GM23248 (cell line): ENCODE measurements at regions not wholly inside any gene's neighbourhood (a gene's known extent, or its start where the extent isn't known, plus 50 kb on each side); places are given as distances from the start of the nearest gene placed in this dataset.

Source experiments
- DNase-seq: peaks from one replicate; pipeline ENCODE4 v3.0.0-alpha.2; 2015
- H2AFZ ChIP-seq: fragments of 200-600 bp; sonication (generic); 2 replicates; pipeline ENCODE4 v1.6.1; 2016; ENCODE audit warnings: antibody characterized with exemption
- H3F3A ChIP-seq: fragments of 200-600 bp; sonication (generic); 2 replicates; pipeline ENCODE4 v1.6.1; 2016; ENCODE audit warnings: mild to moderate bottlenecking, antibody characterized with exemption, mixed run types; ENCODE audit not compliant: insufficient read depth
- H3K27ac ChIP-seq: fragments of 200-600 bp; sonication (generic); 2 replicates; pipeline ENCODE4 v1.5.1; 2016; ENCODE audit warnings: mild to moderate bottlenecking
- H3K27me3 ChIP-seq: fragments of 200-600 bp; sonication (generic); replicated peaks from 2 replicates; pipeline ENCODE4 v1.6.1; 2016; ENCODE audit warnings: mild to moderate bottlenecking; ENCODE audit not compliant: insufficient read depth
- H3K36me3 ChIP-seq: fragments of 200-600 bp; sonication (generic); 2 replicates; pipeline ENCODE4 v1.6.1; 2016; ENCODE audit warnings: low read depth, mild to moderate bottlenecking
- H3K4me1 ChIP-seq: fragments of 200-600 bp; sonication (generic); 2 replicates; pipeline ENCODE4 v1.6.1; 2016; ENCODE audit warnings: mild to moderate bottlenecking; ENCODE audit not compliant: insufficient read depth
- H3K4me2 ChIP-seq: fragments of 200-600 bp; sonication (generic); one replicate; pipeline ENCODE4 v1.6.1; 2016; ENCODE audit warnings: mild to moderate bottlenecking; ENCODE audit not compliant: unreplicated experiment
- H3K4me3 ChIP-seq: fragments of 200-600 bp; sonication (generic); 2 replicates; pipeline ENCODE4 v1.5.1; 2016; ENCODE audit warnings: mild to moderate bottlenecking
- H3K79me2 ChIP-seq: fragments of 200-600 bp; sonication (generic); 2 replicates; pipeline ENCODE4 v1.6.1; 2016; ENCODE audit warnings: mild to moderate bottlenecking; ENCODE audit not compliant: insufficient read depth
- H3K9ac ChIP-seq: fragments of 200-600 bp; sonication (generic); 2 replicates; pipeline ENCODE4 v1.6.1; 2016; ENCODE audit warnings: mild to moderate bottlenecking
- H3K9me2 ChIP-seq: fragments of 200-600 bp; sonication (generic); 2 replicates; pipeline ENCODE4 v1.6.1; 2016; ENCODE audit warnings: mixed run types, mild to moderate bottlenecking, moderate library complexity; ENCODE audit not compliant: insufficient read depth
- H3K9me3 ChIP-seq: fragments of 200-600 bp; sonication (generic); one replicate; pipeline ENCODE4 v1.6.1; 2017; ENCODE audit warnings: low read depth
- H4K20me1 ChIP-seq: fragments of 200-600 bp; sonication (generic); 2 replicates; pipeline ENCODE4 v1.6.0; 2016; ENCODE audit not compliant: insufficient read depth
- EZH2 ChIP-seq: fragments of 200-600 bp; sonication (generic); IDR thresholded peaks from 2 replicates; pipeline ENCODE4 v1.6.1; 2018; ENCODE audit warnings: antibody characterized with exemption, mild to moderate bottlenecking; ENCODE audit not compliant: insufficient read depth, poor library complexity, severe bottlenecking
- EZH2phosphoT487 ChIP-seq: fragments of 200-600 bp; sonication (generic); IDR thresholded peaks from 2 replicates; pipeline ENCODE4 v1.6.1; 2018; ENCODE audit warnings: antibody characterized with exemption, moderate library complexity, mild to moderate bottlenecking, low read depth; ENCODE audit not compliant: insufficient read depth
- WGBS, 2 experiments: methylation state at CpG; one replicate each; pipeline ENCODE4 v1.1.6; 2015 to 2017; ENCODE audit warnings: low lambda C conversion rate in 2 of 2, low coverage in 1 of 2; ENCODE audit errors: missing lambda C conversion rate in 2 of 2; 5-methylcytosine and 5-hydroxymethylcytosine counted together
- in situ Hi-C: fragments of 300-500 bp; cut with MboI; formaldehyde crosslinking; loops from 2 replicates; pipeline ENCODE4 v1.15.0; 2020

DNA sequence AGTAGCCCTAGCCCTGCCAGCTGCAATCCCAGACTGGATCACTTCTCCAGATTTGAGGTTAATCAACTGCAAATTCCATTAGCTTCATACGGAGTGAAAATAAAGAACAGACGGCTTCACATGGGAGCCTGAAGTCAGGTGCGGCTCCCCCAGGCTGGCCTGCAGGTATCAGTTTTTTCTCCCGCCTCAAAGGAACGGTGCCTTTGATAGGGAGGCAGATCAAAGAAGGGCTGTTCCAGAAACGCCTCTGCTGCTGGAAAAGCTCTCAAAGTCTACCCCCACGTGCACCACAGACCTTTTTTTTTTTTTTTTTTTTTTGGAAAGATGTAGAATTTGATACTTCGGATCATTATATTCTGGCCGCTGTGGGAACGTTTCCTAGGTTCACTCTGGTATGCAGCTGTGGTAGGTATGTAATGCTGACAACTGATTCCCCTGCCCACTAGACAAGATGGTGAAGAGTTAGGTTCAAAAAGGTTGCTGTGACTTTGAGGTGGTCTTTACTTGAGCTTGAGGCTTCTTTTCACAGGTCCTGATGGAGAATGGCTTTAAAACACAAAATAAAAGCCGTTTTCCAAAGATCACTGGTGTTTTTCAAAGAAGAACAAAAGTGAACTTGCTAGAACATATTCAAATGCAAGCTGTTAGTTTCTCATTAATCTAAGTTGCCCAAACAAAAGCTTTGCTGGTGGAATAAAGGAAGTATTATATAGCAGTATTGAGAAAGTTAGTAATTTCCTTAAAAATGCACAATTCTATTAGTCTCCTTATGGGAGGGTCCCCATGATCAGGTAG, 189.0 kb upstream of the NFIA start:
- no peak overlapping the region for H3K27ac ChIP-seq

DNA sequence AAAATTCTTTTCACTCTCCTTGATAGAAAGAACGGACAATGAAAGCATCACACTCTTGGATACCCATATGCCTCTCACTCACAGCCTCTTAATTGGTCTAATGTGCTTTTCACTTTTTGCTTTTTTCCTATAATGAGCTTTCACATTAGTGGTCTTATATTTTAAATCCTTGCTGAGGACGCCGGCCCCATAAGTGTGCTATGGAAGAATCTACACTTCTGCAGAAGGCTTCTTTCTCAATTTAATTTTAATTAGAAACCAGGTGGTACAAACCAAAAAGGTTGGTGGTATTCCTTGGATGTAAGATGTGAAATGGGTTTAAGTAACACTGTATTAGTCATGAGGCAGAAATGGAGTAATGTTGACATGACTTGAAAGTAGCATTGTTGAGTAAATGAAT, 190.6 kb upstream of the NFIA start:
- in situ Hi-C loops = no loop called here
- Histone ChIP-seq H3K36me3 (no peaks in the 10 kb centered on the region), H3K27me3 (no peaks in the 10 kb centered on the region), H3F3A (no peaks in the 10 kb centered on the region), H3K4me3 (no peak overlapping the region), H3K4me2 (no peak overlapping the region), H4K20me1 (no peaks in the 10 kb centered on the region), H3K4me1 (no peaks in the 10 kb centered on the region), H3K79me2 (no peaks in the 10 kb centered on the region), H2AFZ (no peak overlapping the region), H3K9me2 (no peaks in the 10 kb centered on the region), H3K9ac (no peak overlapping the region), H3K27ac (no peak overlapping the region), H3K9me3 (no peaks in the 10 kb centered on the region)
- no peak for DNase-seq
- TF ChIP-seq EZH2 (no peak), EZH2phosphoT487 (no peak)
- WGBS, 2 experiments = 81 to 87% methylated on average over 3 of the region's 3 CpGs

More for the DNA sequence above, 189.0 kb upstream of the NFIA start:
- no peak overlapping the region for H3K9ac ChIP-seq
- H2AFZ ChIP-seq = no peak overlapping the region
- no peak overlapping the region for H3K4me2 ChIP-seq
- H3K79me2 ChIP-seq = no peaks in the 10 kb centered on the region
- TF ChIP-seq EZH2phosphoT487 (no peak), EZH2 (no peak)
- H4K20me1 ChIP-seq = no peaks in the 10 kb centered on the region
- no peak overlapping the region for H3K4me3 ChIP-seq
- no peak for DNase-seq
- no peaks in the 10 kb centered on the region for H3K27me3 ChIP-seq
- no peaks in the 10 kb centered on the region for H3K4me1 ChIP-seq
- 44 to 50% methylated on average over 11 of the region's 11 CpGs for WGBS, 2 experiments
- H3K36me3 ChIP-seq = no peaks in the 10 kb centered on the region
- in situ Hi-C loops = no loop called here
- H3F3A ChIP-seq = no peaks in the 10 kb centered on the region
- H3K9me2 ChIP-seq = no peaks in the 10 kb centered on the region
- no peaks in the 10 kb centered on the region for H3K9me3 ChIP-seq

DNA sequence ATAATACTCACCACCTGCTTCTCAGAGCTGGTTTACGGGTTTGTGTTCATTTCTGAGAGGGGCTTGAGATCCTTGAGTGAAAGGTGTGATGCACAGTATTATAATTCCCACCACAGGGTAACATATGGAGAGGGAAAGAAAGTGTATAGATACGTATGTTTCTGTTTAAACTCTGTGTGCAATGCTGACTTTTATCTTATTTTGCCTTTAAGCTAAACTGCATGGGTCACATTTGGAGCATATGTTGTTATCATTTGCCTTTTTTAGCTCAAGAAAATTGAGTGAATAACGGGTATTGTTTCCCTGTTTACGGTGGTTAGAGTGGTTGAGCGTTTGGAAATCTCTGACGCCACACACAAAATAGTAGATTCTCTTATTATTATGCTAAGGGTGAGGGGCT, 191.1 kb upstream of the NFIA start:
- Histone ChIP-seq H3K79me2 (no peaks in the 10 kb centered on the region), H3K4me2 (no peak overlapping the region), H4K20me1 (no peaks in the 10 kb centered on the region), H3K27me3 (no peaks in the 10 kb centered on the region), H3K9me3 (no peaks in the 10 kb centered on the region), H3K27ac (no peak overlapping the region), H3K36me3 (no peaks in the 10 kb centered on the region), H3K4me1 (no peaks in the 10 kb centered on the region), H3F3A (no peaks in the 10 kb centered on the region), H3K9me2 (no peaks in the 10 kb centered on the region), H3K4me3 (no peak overlapping the region), H3K9ac (no peak overlapping the region), H2AFZ (no peak overlapping the region)
- WGBS, 2 experiments = 77 to 80% methylated on average over 6 of the region's 6 CpGs
- no peak for TF ChIP-seq EZH2phosphoT487
- no peak for TF ChIP-seq EZH2
- in situ Hi-C loops = no loop called here
- DNase-seq = no peak

DNA sequence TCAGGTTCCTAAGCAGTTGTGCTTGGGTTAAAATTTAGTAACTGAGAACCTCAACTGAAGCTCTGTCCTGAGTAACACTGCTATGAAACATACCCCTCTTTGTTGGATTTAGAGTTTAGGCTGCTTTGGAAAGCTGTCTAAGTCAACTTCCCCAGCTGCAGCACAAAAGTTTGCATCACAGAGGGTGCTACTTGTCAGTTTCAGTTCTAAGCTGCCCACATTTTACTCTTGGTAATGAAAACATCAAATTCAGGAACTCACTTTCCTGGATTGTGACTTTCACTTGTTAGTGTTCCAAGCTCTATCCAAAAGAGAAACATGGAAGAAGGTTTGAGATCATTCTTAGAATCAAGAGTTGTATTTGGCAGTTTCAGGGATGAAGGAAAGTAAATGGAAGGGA, 191.7 kb upstream of the NFIA start:
- Histone ChIP-seq H3K79me2 (no peaks in the 10 kb centered on the region), H3K27me3 (no peaks in the 10 kb centered on the region), H4K20me1 (no peaks in the 10 kb centered on the region), H3K27ac (no peak overlapping the region), H3K9me2 (no peaks in the 10 kb centered on the region), H3K9me3 (no peaks in the 10 kb centered on the region), H3K9ac (no peak overlapping the region), H3F3A (no peaks in the 10 kb centered on the region), H3K4me1 (no peaks in the 10 kb centered on the region), H3K4me3 (no peak overlapping the region), H3K4me2 (no peak overlapping the region), H3K36me3 (no peaks in the 10 kb centered on the region), H2AFZ (no peak overlapping the region)
- in situ Hi-C loops = no loop called here
- no peak for DNase-seq
- no peak for TF ChIP-seq EZH2
- TF ChIP-seq EZH2phosphoT487 = no peak

DNA sequence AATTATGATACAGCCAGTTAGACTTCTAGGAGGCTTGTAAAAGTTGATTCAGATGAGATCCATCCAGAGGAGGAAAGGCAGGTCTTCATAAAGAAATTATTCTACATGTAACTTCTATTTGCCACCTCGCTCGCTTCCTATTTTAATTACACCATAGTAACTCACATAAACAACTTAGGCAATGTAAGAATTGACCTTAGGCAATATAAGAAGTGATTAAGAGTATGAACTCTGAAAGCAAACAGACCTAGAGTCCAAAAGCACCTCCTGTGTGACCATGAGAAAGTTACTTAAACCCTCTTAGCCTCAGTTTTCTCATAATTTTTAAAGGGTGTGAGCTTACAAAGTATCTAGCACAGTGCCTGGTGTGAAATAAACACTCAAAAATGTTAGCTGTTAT, 192.7 kb upstream of the NFIA start:
- 87 to 92% methylated on average over 2 of the region's 2 CpGs for WGBS, 2 experiments
- Histone ChIP-seq H3F3A (no peaks in the 10 kb centered on the region), H3K79me2 (no peaks in the 10 kb centered on the region), H3K4me3 (no peak overlapping the region), H3K4me2 (no peak overlapping the region), H3K9me2 (no peaks in the 10 kb centered on the region), H3K9me3 (no peaks in the 10 kb centered on the region), H2AFZ (no peak overlapping the region), H3K36me3 (no peaks in the 10 kb centered on the region), H4K20me1 (no peaks in the 10 kb centered on the region), H3K4me1 (no peaks in the 10 kb centered on the region), H3K9ac (no peak overlapping the region), H3K27ac (no peak overlapping the region), H3K27me3 (no peaks in the 10 kb centered on the region)
- in situ Hi-C loops = no loop called here
- no peak for DNase-seq
- TF ChIP-seq EZH2 = no peak
